SK-N-SH treated with all-trans-retinoic acid at 6 μM for 48 hours (cell line): ENCODE measurements at regions not wholly inside any gene's neighbourhood (a gene's known extent, or its start where the extent isn't known, plus 50 kb on each side); places are given as distances from the start of the nearest gene placed in this dataset.

Experiments used
- ATAC-seq: fragments of 200-7000 bp; cut with Tn5 transposase; 3 replicates; pipeline ENCODE4 v1.9.1; 2020; ENCODE audit warnings: mild to moderate bottlenecking, moderate library complexity
- ARNTL ChIP-seq: fragments of 450-650 bp; formaldehyde crosslinking; IDR thresholded peaks from 2 replicates; pipeline ENCODE4 v1.5.0; 2020; ENCODE audit warnings: low read depth, mild to moderate bottlenecking, moderate library complexity, borderline replicate concordance
- BACH2 ChIP-seq: fragments of 250-450 bp; sonication (Bioruptor Pico); IDR thresholded peaks from 2 replicates; pipeline ENCODE4 v1.9.0; 2021; ENCODE audit warnings: mild to moderate bottlenecking, borderline replicate concordance
- CSDC2 ChIP-seq: fragments of 250-450 bp; sonication (Bioruptor Pico); IDR thresholded peaks from 2 replicates; pipeline ENCODE4 v1.5.0; 2020; ENCODE audit warnings: mild to moderate bottlenecking, moderate library complexity
- CSRNP3 ChIP-seq: fragments of 250-450 bp; sonication (Bioruptor Pico); IDR thresholded peaks from 2 replicates; pipeline ENCODE4 v1.5.1; 2021; ENCODE audit warnings: mild to moderate bottlenecking, moderate library complexity
- ESRRG ChIP-seq: fragments of 250-450 bp; sonication (Bioruptor Pico); IDR thresholded peaks from 2 replicates; pipeline ENCODE4 v1.6.1; 2021; ENCODE audit warnings: mild to moderate bottlenecking
- GLIS3 ChIP-seq: fragments of 250-450 bp; sonication (Bioruptor Pico); IDR thresholded peaks from 2 replicates; pipeline ENCODE4 v1.5.0; 2020; ENCODE audit warnings: mild to moderate bottlenecking, moderate library complexity
- ISL1 ChIP-seq: fragments of 250-450 bp; sonication (Bioruptor Pico); IDR thresholded peaks from 2 replicates; pipeline ENCODE4 v2.1.2; 2022; ENCODE audit warnings: mild to moderate bottlenecking, moderate library complexity
- OSR1 ChIP-seq: fragments of 250-450 bp; sonication (Bioruptor Pico); IDR thresholded peaks from 2 replicates; pipeline ENCODE4 v1.8.0; 2022; ENCODE audit warnings: moderate library complexity, mild to moderate bottlenecking, inconsistent platforms
- PPARA ChIP-seq: fragments of 250-450 bp; sonication (Bioruptor Pico); IDR thresholded peaks from 2 replicates; pipeline ENCODE4 v1.5.0; 2020; ENCODE audit warnings: mild to moderate bottlenecking, borderline replicate concordance
- RARB ChIP-seq: fragments of 250-450 bp; sonication (Bioruptor Pico); IDR thresholded peaks from 2 replicates; pipeline ENCODE4 v1.8.0; 2021; ENCODE audit warnings: mild to moderate bottlenecking, moderate library complexity
- SNAI2 ChIP-seq: fragments of 250-450 bp; sonication (Bioruptor Pico); IDR thresholded peaks from 2 replicates; pipeline ENCODE4 v1.5.0; 2020; ENCODE audit warnings: mild to moderate bottlenecking, moderate library complexity
- TCF4 ChIP-seq: fragments of 250-450 bp; sonication (Bioruptor Pico); IDR thresholded peaks from 2 replicates; pipeline ENCODE4 v1.8.0; 2021; ENCODE audit warnings: mild to moderate bottlenecking, moderate library complexity, borderline replicate concordance
- TOX ChIP-seq: fragments of 250-450 bp; sonication (Bioruptor Pico); IDR thresholded peaks from 2 replicates; pipeline ENCODE4 v1.8.0; 2021; ENCODE audit warnings: mild to moderate bottlenecking, moderate library complexity, borderline replicate concordance
- ZC3H10 ChIP-seq: fragments of 250-450 bp; sonication (Bioruptor Pico); IDR thresholded peaks from 2 replicates; pipeline ENCODE4 v1.5.1; 2021; ENCODE audit warnings: mild to moderate bottlenecking, moderate library complexity
- ZFP3 ChIP-seq: fragments of 250-450 bp; sonication (Bioruptor Pico); IDR thresholded peaks from 2 replicates; pipeline ENCODE4 v1.5.0; 2020; ENCODE audit warnings: mild to moderate bottlenecking, moderate library complexity
- ZFP30 ChIP-seq: fragments of 450-650 bp; formaldehyde crosslinking; IDR thresholded peaks from 2 replicates; pipeline ENCODE4 v1.5.0; 2022; ENCODE audit warnings: mild to moderate bottlenecking, moderate library complexity
- ZNF565 ChIP-seq: fragments of 450-650 bp; formaldehyde crosslinking; conservative IDR thresholded peaks from 2 replicates; pipeline ENCODE4 v1.5.0; 2020; ENCODE audit warnings: low read depth, mild to moderate bottlenecking, moderate library complexity
- ZNF70 ChIP-seq: fragments of 450-650 bp; formaldehyde crosslinking; IDR thresholded peaks from 2 replicates; pipeline ENCODE4 v1.5.0; 2020; ENCODE audit warnings: mild to moderate bottlenecking, moderate library complexity
- ZNF8 ChIP-seq: fragments of 450-650 bp; formaldehyde crosslinking; IDR thresholded peaks from 2 replicates; pipeline ENCODE4 v1.5.0; 2020; ENCODE audit warnings: mild to moderate bottlenecking, moderate library complexity
- TF ChIP-seq, protein P1 (sequence below): fragments of 250-450 bp; sonication (Bioruptor Pico); IDR thresholded peaks from 2 replicates; pipeline ENCODE4 v1.8.0; 2021; ENCODE audit warnings: low read depth, mild to moderate bottlenecking, moderate library complexity, borderline replicate concordance
- TF ChIP-seq, protein P2 (sequence below): fragments of 250-450 bp; sonication (Bioruptor Pico); IDR thresholded peaks from 2 replicates; pipeline ENCODE4 v1.8.0; 2020; ENCODE audit warnings: mild to moderate bottlenecking, moderate library complexity, borderline replicate concordance

DNA sequence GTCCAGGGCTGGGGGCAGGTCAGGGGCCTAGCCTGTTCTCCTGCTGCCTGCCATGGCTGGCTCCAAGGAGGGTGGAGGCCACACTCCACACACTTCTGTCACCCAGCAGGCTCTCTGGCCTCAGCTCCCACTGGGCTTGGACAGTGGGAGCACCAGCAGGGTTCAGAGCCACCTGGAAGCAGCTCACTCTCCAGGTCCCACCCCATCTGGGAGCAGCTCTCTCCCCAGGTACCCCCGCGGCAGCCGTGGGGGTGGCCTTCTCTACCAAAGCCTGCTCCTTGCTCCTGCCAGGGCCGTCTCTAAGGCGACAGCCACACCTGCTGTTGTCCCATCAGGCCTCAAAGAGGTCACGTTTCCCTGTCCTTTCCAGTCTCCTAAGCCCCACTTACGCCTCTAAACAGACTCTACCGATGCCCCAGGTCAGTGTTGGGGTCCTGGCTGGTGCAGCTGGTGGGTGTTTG is 142.5 kb upstream of the RET start:
- ATAC-seq = no peak
- TF ChIP-seq ZNF70 (CRISPR knock-in tag) = no peak
- no peak for TF ChIP-seq ISL1 (CRISPR knock-in tag)
- TF ChIP-seq ARNTL (CRISPR knock-in tag) = no peak
- no peak for TF ChIP-seq TOX
- no peak for TF ChIP-seq OSR1 (CRISPR knock-in tag)
- no peak for TF ChIP-seq ZNF565 (CRISPR knock-in tag)
- TF ChIP-seq, all 23 proteins: peak for 0

GRCh38 chr10:42934842-42935241 is 142.0 kb upstream of the RET start:
- TF ChIP-seq ISL1 (CRISPR knock-in tag) = no peak
- no peak for TF ChIP-seq GLIS3
- TF ChIP-seq CSRNP3 = no peak
- TF ChIP-seq, protein P1, sequence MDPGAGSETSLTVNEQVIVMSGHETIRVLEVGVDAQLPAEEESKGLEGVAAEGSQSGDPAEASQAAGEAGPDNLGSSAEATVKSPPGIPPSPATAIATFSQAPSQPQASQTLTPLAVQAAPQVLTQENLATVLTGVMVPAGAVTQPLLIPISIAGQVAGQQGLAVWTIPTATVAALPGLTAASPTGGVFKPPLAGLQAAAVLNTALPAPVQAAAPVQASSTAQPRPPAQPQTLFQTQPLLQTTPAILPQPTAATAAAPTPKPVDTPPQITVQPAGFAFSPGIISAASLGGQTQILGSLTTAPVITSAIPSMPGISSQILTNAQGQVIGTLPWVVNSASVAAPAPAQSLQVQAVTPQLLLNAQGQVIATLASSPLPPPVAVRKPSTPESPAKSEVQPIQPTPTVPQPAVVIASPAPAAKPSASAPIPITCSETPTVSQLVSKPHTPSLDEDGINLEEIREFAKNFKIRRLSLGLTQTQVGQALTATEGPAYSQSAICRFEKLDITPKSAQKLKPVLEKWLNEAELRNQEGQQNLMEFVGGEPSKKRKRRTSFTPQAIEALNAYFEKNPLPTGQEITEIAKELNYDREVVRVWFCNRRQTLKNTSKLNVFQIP (CRISPR knock-in tag) = no peak
- no peak for TF ChIP-seq ESRRG (CRISPR knock-in tag)
- TF ChIP-seq OSR1 (CRISPR knock-in tag) = no peak
- TF ChIP-seq ZNF8 (CRISPR knock-in tag) = no peak
- TF ChIP-seq PPARA = no peak
- no peak for TF ChIP-seq SNAI2 (CRISPR knock-in tag)
- no peak for TF ChIP-seq ZNF565 (CRISPR knock-in tag)
- TF ChIP-seq, protein P2, sequence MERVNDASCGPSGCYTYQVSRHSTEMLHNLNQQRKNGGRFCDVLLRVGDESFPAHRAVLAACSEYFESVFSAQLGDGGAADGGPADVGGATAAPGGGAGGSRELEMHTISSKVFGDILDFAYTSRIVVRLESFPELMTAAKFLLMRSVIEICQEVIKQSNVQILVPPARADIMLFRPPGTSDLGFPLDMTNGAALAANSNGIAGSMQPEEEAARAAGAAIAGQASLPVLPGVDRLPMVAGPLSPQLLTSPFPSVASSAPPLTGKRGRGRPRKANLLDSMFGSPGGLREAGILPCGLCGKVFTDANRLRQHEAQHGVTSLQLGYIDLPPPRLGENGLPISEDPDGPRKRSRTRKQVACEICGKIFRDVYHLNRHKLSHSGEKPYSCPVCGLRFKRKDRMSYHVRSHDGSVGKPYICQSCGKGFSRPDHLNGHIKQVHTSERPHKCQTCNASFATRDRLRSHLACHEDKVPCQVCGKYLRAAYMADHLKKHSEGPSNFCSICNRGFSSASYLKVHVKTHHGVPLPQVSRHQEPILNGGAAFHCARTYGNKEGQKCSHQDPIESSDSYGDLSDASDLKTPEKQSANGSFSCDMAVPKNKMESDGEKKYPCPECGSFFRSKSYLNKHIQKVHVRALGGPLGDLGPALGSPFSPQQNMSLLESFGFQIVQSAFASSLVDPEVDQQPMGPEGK (CRISPR knock-in tag) = no peak
- no peak for TF ChIP-seq ZFP30 (CRISPR knock-in tag)
- no peak for TF ChIP-seq ZC3H10 (CRISPR knock-in tag)
- TF ChIP-seq RARB (CRISPR knock-in tag) = no peak
- no peak for TF ChIP-seq ZFP3 (CRISPR knock-in tag)
- no peak for TF ChIP-seq BACH2 (CRISPR knock-in tag)
- ATAC-seq = no peak

DNA sequence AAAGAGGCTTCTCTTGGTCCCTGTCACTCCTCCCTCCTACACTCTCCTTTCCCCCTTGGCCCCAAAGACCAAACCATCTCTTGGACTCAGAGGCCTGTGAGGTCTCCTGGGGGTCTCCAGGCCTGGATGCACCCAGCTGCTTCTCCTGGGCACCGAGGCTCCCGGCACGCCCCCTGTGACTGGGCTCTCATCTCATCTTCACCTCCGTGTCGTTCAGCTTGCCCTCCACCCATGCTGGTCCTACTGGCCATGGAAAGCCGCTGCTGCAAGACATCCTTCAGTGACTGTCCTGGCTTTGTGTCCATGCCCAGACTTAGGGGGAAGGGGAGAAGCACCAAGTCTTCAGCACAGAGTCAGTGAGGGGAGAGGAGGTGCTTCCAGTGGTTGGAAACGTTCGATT is 141.4 kb upstream of the RET start:
- no peak for TF ChIP-seq GLIS3
- TF ChIP-seq TOX = no peak
- TF ChIP-seq, protein P2 (CRISPR knock-in tag) = no peak
- no peak for TF ChIP-seq BACH2 (CRISPR knock-in tag)
- TF ChIP-seq TCF4 (CRISPR knock-in tag) = no peak
- TF ChIP-seq CSDC2 (CRISPR knock-in tag) = no peak
- TF ChIP-seq, protein P1 (CRISPR knock-in tag) = no peak
- TF ChIP-seq, all 23 proteins: peak for 0
- no peak for ATAC-seq

DNA sequence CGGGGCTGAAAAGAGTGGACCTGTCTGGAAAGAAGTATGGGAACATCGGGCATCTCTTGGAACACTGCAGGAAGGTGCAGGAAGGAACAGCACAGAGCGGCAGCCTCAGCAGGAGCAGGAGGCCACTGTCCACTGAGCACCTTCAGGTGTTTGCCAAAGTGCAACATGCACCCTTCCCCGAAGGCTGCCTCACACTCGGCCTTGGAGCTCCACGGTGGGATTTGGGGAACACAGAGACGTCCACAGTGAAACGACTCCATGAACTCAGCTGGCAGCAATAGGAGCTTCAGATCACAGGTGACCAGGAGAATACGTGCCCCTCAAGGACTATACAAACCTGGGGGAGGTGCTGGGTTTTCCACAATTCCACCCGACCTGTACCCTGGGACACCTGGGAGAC is 140.3 kb upstream of the RET start:
- no peak for ATAC-seq
- no peak for TF ChIP-seq PPARA
- no peak for TF ChIP-seq TOX
- no peak for TF ChIP-seq CSDC2 (CRISPR knock-in tag)
- no peak for TF ChIP-seq TCF4 (CRISPR knock-in tag)
- TF ChIP-seq ZNF8 (CRISPR knock-in tag) = no peak
- TF ChIP-seq, protein P2 (CRISPR knock-in tag) = no peak
- TF ChIP-seq ZFP30 (CRISPR knock-in tag) = no peak
- TF ChIP-seq, protein P1 (CRISPR knock-in tag) = no peak
- TF ChIP-seq SNAI2 (CRISPR knock-in tag) = no peak
- TF ChIP-seq CSRNP3 = no peak
- no peak for TF ChIP-seq ZFP3 (CRISPR knock-in tag)
- no peak for TF ChIP-seq ZNF70 (CRISPR knock-in tag)
- TF ChIP-seq ARNTL (CRISPR knock-in tag) = no peak
